GM12864 (cell line): ENCODE measurements at regions not wholly inside any gene's neighbourhood (a gene's known extent, or its start where the extent isn't known, plus 50 kb on each side); places are given as distances from the start of the nearest gene placed in this dataset.

Source experiments
- DNase-seq: peaks from one replicate; pipeline ENCODE4 v3.0.0-alpha.2; 2011; ENCODE audit warnings: low read depth
- H3K4me3 ChIP-seq: 2 replicates; pipeline ENCODE4 v1.5.1; 2011; ENCODE audit warnings: mild to moderate bottlenecking, low read depth, low read length, control low read depth
- TF ChIP-seq, protein P1 (sequence below): IDR thresholded peaks from 2 replicates; pipeline ENCODE4 v1.5.1; 2011; ENCODE audit warnings: low read depth, mild to moderate bottlenecking, moderate library complexity, low read length, control low read depth, inconsistent platforms; ENCODE audit errors: missing control alignments

DNA sequence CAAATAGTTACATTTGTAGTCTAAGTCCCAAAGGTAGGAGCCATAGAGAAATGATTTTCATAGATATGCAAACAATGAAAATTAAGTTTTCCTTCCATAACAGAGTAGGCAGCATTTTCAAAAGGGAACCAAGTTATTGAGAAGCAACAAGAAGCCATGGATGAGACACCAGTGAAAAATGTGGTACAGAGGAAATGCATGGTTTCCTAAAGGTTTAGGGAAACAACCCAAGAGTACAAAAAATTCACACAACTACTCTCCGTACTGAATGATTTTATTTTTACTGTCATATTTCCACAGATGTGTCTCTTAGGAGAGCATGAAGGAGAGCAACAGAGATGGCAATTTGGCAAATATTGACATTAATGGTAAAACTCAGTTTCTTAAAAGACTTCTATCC, 1408.9 kb upstream of the PCDH7 start:
- TF ChIP-seq, protein P1, sequence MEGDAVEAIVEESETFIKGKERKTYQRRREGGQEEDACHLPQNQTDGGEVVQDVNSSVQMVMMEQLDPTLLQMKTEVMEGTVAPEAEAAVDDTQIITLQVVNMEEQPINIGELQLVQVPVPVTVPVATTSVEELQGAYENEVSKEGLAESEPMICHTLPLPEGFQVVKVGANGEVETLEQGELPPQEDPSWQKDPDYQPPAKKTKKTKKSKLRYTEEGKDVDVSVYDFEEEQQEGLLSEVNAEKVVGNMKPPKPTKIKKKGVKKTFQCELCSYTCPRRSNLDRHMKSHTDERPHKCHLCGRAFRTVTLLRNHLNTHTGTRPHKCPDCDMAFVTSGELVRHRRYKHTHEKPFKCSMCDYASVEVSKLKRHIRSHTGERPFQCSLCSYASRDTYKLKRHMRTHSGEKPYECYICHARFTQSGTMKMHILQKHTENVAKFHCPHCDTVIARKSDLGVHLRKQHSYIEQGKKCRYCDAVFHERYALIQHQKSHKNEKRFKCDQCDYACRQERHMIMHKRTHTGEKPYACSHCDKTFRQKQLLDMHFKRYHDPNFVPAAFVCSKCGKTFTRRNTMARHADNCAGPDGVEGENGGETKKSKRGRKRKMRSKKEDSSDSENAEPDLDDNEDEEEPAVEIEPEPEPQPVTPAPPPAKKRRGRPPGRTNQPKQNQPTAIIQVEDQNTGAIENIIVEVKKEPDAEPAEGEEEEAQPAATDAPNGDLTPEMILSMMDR, result no peak
- DNase-seq, result no peak
- no peak overlapping the region for H3K4me3 ChIP-seq

DNA sequence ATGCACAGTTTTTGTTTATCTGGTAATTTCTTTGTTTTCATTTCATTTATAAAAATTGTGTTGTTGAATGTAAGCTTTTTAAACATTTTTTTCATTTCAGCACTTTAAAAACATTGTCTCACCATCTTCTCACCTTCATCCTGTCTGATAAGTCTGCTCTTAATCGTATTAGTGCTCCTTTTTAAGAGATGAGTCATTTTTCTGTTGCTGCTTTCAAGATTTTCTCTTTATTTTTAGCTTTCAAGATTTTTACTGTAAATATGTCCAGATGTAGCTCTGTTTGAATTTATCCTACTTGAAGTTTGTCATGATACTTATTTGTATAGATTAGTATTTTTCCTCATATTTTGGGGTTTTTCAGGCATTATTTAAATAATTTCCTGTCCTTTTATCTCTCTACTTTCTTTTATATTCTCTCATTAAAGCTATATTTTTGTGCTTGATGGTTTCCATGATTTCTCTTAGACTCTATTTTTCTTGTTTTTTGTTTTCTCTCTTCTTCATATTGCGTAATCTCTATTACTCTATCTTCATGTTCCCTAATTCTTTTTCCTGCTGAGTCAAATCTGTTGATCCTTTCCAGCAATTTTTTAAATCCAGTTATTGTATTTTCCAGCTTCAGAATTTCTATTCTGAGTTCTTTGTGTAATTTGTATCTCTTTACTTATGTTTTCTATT, 1400.4 kb upstream of the PCDH7 start:
- no peak overlapping the region for H3K4me3 ChIP-seq
- TF ChIP-seq, protein P1, result no peak
- no peak for DNase-seq

DNA sequence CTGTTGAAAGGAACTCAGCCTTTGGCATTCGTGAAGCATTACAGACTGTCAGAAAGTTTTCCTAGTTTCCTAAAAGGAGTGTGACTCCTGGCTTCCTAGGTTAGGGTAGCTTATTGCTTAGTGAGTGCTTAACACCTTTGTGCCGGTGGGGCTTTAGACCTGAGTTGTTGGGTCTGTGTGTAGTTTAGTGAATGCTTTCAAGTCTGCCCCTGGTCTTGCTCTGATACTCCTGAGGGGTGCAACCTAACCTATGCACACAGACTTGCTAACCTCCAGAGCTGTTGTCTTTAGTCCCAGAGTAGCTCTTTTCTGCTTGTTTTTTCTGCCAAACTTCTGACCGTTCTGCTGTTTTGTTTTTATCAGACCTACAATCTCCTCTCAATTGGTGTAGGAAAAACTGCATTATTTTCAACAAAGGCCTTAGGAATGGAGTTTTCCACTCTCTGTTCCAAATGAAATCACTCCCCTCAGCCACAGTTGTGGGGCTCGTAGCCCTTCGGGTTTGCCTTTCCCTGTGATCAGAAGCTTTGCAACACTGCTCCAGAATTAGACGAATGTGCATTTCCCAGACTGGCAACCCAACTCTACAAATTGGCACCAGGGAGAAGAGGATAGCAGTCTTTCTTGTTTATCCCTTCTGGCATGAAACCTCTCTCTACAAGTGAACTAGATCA, 1399.1 kb upstream of the PCDH7 start:
- no peak overlapping the region for H3K4me3 ChIP-seq
- TF ChIP-seq, protein P1, result no peak
- DNase-seq, result no peak

DNA sequence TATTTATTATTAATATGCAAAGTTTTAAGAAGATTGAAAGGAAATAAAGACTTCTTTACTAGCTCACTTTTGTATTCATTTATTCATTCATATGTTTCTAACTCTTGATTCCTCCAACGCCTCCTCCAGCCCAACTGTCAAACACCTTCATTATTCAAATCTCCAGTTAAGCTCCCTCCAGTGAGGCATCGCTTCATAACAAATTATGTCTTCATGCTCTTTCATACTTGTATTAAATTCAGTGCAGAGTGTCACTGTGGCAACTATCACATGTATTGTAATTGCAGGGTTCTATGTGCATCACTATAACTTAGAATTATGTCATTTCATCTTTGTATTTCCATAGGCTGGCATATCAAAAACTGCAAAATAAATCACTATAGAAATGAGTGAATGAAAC, 1394.2 kb upstream of the PCDH7 start:
- no peak overlapping the region for H3K4me3 ChIP-seq
- no peak for DNase-seq
- TF ChIP-seq, protein P1, result no peak

DNA sequence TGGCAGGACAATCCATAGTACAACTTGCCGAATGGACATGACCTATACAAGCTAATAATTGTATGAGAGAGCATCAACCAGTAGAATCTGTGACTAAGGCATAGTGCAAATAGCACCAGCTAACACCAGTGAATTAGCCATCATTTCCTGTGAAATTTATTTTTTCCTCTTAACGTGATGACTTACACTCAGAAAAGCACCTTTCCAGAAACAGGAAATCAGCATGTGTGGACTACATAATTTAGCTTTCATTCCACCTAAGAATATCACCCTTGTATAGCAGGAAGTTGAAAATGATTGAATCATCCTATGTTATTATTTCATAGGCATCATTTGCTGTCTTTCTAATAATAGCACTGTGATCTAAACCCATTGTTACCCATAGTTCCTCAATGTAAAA, 1393.4 kb upstream of the PCDH7 start:
- H3K4me3 ChIP-seq, result no peak overlapping the region
- no peak for DNase-seq
- TF ChIP-seq, protein P1, result no peak

DNA sequence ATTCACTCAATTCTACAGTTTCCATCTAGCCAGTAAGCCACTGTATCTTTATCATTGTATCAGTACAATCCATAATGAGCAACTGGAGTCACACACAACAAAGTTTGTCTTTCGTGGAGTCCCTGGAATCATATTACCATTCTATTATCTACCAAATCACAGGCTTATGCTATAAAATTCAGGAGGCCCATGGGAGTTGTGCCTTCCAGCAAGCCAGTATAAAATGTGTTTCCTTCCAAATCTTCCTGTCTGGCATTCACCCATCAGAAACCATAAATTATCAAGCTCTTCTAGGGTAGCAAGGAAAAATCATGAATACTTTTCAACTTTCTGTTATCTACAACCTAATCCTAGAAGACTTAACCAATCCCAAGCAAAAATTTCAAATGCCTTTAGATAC, 1383.3 kb upstream of the PCDH7 start:
- no peak for DNase-seq
- no peak overlapping the region for H3K4me3 ChIP-seq
- TF ChIP-seq, protein P1, result no peak

DNA sequence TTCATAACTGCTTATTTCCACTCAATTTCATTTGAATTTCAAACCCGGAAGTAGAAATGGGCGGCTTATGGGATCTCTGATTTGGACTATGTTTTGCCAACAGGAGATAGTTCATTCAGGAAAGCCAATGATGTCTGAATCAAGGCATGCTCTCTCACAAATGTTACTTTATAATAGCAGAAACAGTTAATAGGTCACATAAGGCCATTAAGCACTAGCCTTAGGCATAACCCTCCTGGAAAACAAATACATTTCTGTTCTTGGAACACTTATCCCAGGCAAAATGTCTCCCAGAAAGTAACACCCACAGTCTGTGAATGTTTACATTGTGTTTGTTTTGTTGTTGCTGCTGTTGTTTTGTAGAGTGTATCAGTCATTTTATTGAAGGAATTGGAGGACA, 1347.2 kb upstream of the PCDH7 start:
- TF ChIP-seq, protein P1, result no peak
- DNase-seq, result no peak
- H3K4me3 ChIP-seq, result no peak overlapping the region
